GM23338 (cell line): ENCODE measurements at regions not wholly inside any gene's neighbourhood (a gene's known extent, or its start where the extent isn't known, plus 50 kb on each side); places are given as distances from the start of the nearest gene placed in this dataset.

Experiments used
- EZH2 ChIP-seq: fragments of 200-600 bp; sonication (generic); IDR thresholded peaks from one replicate; pipeline ENCODE4 v1.8.0; 2017; ENCODE audit warnings: antibody characterized with exemption, mild to moderate bottlenecking, low read depth; ENCODE audit not compliant: unreplicated experiment
- EZH2phosphoT487 ChIP-seq: fragments of 200-600 bp; sonication (generic); IDR thresholded peaks from one replicate; pipeline ENCODE4 v1.8.1; 2018; ENCODE audit warnings: antibody characterized with exemption; ENCODE audit not compliant: unreplicated experiment
- POLR2AphosphoS5 ChIP-seq: IDR thresholded peaks from 2 replicates; pipeline ENCODE4 v1.6.1; 2016; ENCODE audit warnings: antibody characterized with exemption, low read depth
- ZNF114 ChIP-seq: fragments of 250-450 bp; sonication (Bioruptor Pico); IDR thresholded peaks from 2 replicates; pipeline ENCODE4 v1.5.0; 2020; ENCODE audit warnings: mild to moderate bottlenecking, moderate library complexity
- ZNF331 ChIP-seq: fragments of 250-450 bp; sonication (Bioruptor Pico); IDR thresholded peaks from 2 replicates; pipeline ENCODE4 v1.5.0; 2020; ENCODE audit warnings: low read depth, mild to moderate bottlenecking, moderate library complexity
- TF ChIP-seq, protein P1 (sequence below), 2 experiments: fragments of 200-600 bp in 1 of 2; sonication (generic) in 1 of 2; conservative IDR thresholded peaks; 2 replicates each; pipeline versions ENCODE4 v1.5.1 to v1.6.1; 2016 to 2017; ENCODE audit warnings: antibody characterized with exemption in 2 of 2, low read depth in 2 of 2, mild to moderate bottlenecking in 2 of 2, moderate library complexity in 1 of 2
- TF ChIP-seq, protein P2 (sequence below): IDR thresholded peaks from one replicate; pipeline ENCODE4 v1.6.1; 2018; ENCODE audit warnings: antibody characterized with exemption; ENCODE audit not compliant: unreplicated experiment

DNA sequence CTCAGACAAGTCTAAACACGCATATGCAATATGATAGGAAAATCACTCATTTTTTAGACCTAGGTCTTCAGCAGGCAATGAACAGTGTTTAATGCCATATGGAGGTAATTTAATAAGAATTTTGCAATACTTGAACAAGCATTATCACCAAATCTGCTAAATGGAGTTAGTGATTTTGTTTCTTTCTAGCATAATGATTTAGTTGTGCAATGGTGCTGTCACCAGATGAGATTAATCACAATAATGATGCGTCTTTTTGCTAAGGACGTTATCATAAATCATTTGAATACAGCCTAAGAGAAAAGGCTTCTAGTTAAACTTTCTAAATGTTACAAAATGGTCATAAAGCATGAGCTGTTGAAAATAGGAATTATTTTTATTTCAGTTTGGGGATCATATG lies 170.0 kb upstream of the SLC16A7 start:
- TF ChIP-seq EZH2phosphoT487 (no peak), ZNF331 (no peak), POLR2AphosphoS5 (no peak), EZH2 (no peak), ZNF114 (CRISPR knock-in tag) (no peak)
- TF ChIP-seq, protein P1, sequence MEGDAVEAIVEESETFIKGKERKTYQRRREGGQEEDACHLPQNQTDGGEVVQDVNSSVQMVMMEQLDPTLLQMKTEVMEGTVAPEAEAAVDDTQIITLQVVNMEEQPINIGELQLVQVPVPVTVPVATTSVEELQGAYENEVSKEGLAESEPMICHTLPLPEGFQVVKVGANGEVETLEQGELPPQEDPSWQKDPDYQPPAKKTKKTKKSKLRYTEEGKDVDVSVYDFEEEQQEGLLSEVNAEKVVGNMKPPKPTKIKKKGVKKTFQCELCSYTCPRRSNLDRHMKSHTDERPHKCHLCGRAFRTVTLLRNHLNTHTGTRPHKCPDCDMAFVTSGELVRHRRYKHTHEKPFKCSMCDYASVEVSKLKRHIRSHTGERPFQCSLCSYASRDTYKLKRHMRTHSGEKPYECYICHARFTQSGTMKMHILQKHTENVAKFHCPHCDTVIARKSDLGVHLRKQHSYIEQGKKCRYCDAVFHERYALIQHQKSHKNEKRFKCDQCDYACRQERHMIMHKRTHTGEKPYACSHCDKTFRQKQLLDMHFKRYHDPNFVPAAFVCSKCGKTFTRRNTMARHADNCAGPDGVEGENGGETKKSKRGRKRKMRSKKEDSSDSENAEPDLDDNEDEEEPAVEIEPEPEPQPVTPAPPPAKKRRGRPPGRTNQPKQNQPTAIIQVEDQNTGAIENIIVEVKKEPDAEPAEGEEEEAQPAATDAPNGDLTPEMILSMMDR (conservative IDR thresholded peaks at IDR 0.05; ENCODE audit: low read depth in 2 of 2), result no peak
- TF ChIP-seq, protein P2, sequence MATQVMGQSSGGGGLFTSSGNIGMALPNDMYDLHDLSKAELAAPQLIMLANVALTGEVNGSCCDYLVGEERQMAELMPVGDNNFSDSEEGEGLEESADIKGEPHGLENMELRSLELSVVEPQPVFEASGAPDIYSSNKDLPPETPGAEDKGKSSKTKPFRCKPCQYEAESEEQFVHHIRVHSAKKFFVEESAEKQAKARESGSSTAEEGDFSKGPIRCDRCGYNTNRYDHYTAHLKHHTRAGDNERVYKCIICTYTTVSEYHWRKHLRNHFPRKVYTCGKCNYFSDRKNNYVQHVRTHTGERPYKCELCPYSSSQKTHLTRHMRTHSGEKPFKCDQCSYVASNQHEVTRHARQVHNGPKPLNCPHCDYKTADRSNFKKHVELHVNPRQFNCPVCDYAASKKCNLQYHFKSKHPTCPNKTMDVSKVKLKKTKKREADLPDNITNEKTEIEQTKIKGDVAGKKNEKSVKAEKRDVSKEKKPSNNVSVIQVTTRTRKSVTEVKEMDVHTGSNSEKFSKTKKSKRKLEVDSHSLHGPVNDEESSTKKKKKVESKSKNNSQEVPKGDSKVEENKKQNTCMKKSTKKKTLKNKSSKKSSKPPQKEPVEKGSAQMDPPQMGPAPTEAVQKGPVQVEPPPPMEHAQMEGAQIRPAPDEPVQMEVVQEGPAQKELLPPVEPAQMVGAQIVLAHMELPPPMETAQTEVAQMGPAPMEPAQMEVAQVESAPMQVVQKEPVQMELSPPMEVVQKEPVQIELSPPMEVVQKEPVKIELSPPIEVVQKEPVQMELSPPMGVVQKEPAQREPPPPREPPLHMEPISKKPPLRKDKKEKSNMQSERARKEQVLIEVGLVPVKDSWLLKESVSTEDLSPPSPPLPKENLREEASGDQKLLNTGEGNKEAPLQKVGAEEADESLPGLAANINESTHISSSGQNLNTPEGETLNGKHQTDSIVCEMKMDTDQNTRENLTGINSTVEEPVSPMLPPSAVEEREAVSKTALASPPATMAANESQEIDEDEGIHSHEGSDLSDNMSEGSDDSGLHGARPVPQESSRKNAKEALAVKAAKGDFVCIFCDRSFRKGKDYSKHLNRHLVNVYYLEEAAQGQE, result no peak
